ENCODE measurements at regions not wholly inside any gene's neighbourhood (a gene's known extent, or its start where the extent isn't known, plus 50 kb on each side); places are given as distances from the start of the nearest gene placed in this dataset.

GRCh38 chr12:87169010-87169409 lies 860.2 kb downstream of the C12orf50 start:
- H3K9ac ChIP-seq (ENCODE audit: low read length) = no peak overlapping the region
- H3K4me3 ChIP-seq (ENCODE audit: insufficient read depth, low read depth, low read length) = no peak overlapping the region
- H3K36me3 ChIP-seq (ENCODE audit: insufficient read depth, low read length) = no peaks in the 10 kb centered on the region
- no peaks in the 10 kb centered on the region for H3K27me3 ChIP-seq (ENCODE audit: insufficient read depth, low read length)
- peaks cover 7% of the 10 kb centered on the region for H3K9me3 ChIP-seq (ENCODE audit: insufficient read depth, low read depth, low read length)
- no peak overlapping the region for H3K27ac ChIP-seq (ENCODE audit: low read depth, low read length)
- Mint-ChIP-seq H3K4me1 (ENCODE audit: low read depth, unreplicated experiment) (no peaks in the 10 kb centered on the region), H3K36me3 (ENCODE audit: low read depth, unreplicated experiment) (peaks cover 2% of the 10 kb centered on the region), H3K27ac (ENCODE audit: unreplicated experiment) (no peak overlapping the region), H3K4me3 (ENCODE audit: unreplicated experiment) (no peak overlapping the region), H3K9me3 (ENCODE audit: unreplicated experiment) (peaks cover 16% of the 10 kb centered on the region), H3K27me3 (ENCODE audit: low read depth, unreplicated experiment) (no peaks in the 10 kb centered on the region)
- TF ChIP-seq EZH2 (IDR thresholded peaks at IDR 0.05; ENCODE audit: insufficient read depth, low read length) (no peak), CTCF (IDR thresholded peaks at IDR 0.05; ENCODE audit: insufficient read depth, low read depth, low read length) (no peak)
- no peak overlapping the region for H3K4me2 ChIP-seq (ENCODE audit: low read length)
- H3K79me2 ChIP-seq (ENCODE audit: insufficient read depth, low read length) = no peaks in the 10 kb centered on the region
- FAIRE-seq (no peak), DNase-seq (ENCODE audit: low read depth) (no peak)
- no peaks in the 10 kb centered on the region for H3K4me1 ChIP-seq (ENCODE audit: insufficient read depth, low read length)
- H2AFZ ChIP-seq (ENCODE audit: low read depth, low read length) = no peak overlapping the region
- no peaks in the 10 kb centered on the region for H4K20me1 ChIP-seq (ENCODE audit: insufficient read depth, low read length)

- no peak overlapping the region for H3K4me3 Mint-ChIP-seq (ENCODE audit: unreplicated experiment)
- Histone ChIP-seq H3K4me3 (ENCODE audit: insufficient read depth, low read depth, low read length) (no peak overlapping the region), H3K4me2 (ENCODE audit: low read length) (no peak overlapping the region), H3K9ac (ENCODE audit: low read length) (no peak overlapping the region), H3K27ac (ENCODE audit: low read depth, low read length) (no peak overlapping the region), H3K27me3 (ENCODE audit: insufficient read depth, low read length) (no peaks in the 10 kb centered on the region), H3K79me2 (ENCODE audit: insufficient read depth, low read length) (no peaks in the 10 kb centered on the region), H4K20me1 (ENCODE audit: insufficient read depth, low read length) (no peaks in the 10 kb centered on the region), H3K36me3 (ENCODE audit: insufficient read depth, low read length) (no peaks in the 10 kb centered on the region), H2AFZ (ENCODE audit: low read depth, low read length) (no peak overlapping the region), H3K9me3 (ENCODE audit: insufficient read depth, low read depth, low read length) (peaks cover 7% of the 10 kb centered on the region), H3K4me1 (ENCODE audit: insufficient read depth, low read length) (no peaks in the 10 kb centered on the region)
- H3K4me1 Mint-ChIP-seq (ENCODE audit: low read depth, unreplicated experiment) = no peaks in the 10 kb centered on the region
- no peaks in the 10 kb centered on the region for H3K27me3 Mint-ChIP-seq (ENCODE audit: low read depth, unreplicated experiment)
- H3K36me3 Mint-ChIP-seq (ENCODE audit: low read depth, unreplicated experiment) = peaks cover 2% of the 10 kb centered on the region
- TF ChIP-seq CTCF (IDR thresholded peaks at IDR 0.05; ENCODE audit: insufficient read depth, low read depth, low read length) = no peak
- FAIRE-seq (no peak), DNase-seq (ENCODE audit: low read depth) (no peak)
- H3K9me3 Mint-ChIP-seq (ENCODE audit: unreplicated experiment) = peaks cover 18% of the 10 kb centered on the region
- H3K27ac Mint-ChIP-seq (ENCODE audit: unreplicated experiment) = no peak overlapping the region
Measured at GRCh38 chr12:87165733-87166375, 863.3 kb downstream of the C12orf50 start.

- no peaks in the 10 kb centered on the region for H3K4me1 Mint-ChIP-seq (ENCODE audit: low read depth, unreplicated experiment)
- H3K36me3 Mint-ChIP-seq (ENCODE audit: low read depth, unreplicated experiment) = no peaks in the 10 kb centered on the region
- no peaks in the 10 kb centered on the region for H3K4me1 ChIP-seq (ENCODE audit: insufficient read depth, low read length)
- H4K20me1 ChIP-seq (ENCODE audit: insufficient read depth, low read length) = no peaks in the 10 kb centered on the region
- no peak overlapping the region for H3K4me2 ChIP-seq (ENCODE audit: low read length)
- no peaks in the 10 kb centered on the region for H3K36me3 ChIP-seq (ENCODE audit: insufficient read depth, low read length)
- no peak overlapping the region for H3K4me3 Mint-ChIP-seq (ENCODE audit: unreplicated experiment)
- no peaks in the 10 kb centered on the region for H3K27me3 ChIP-seq (ENCODE audit: insufficient read depth, low read length)
- H3K4me3 ChIP-seq (ENCODE audit: insufficient read depth, low read depth, low read length) = no peak overlapping the region
- no peaks in the 10 kb centered on the region for H3K27me3 Mint-ChIP-seq (ENCODE audit: low read depth, unreplicated experiment)
- no peak overlapping the region for H3K27ac ChIP-seq (ENCODE audit: low read depth, low read length)
- H3K27ac Mint-ChIP-seq (ENCODE audit: unreplicated experiment) = no peak overlapping the region
- peaks cover 7% of the 10 kb centered on the region for H3K9me3 ChIP-seq (ENCODE audit: insufficient read depth, low read depth, low read length)
- no peaks in the 10 kb centered on the region for H3K79me2 ChIP-seq (ENCODE audit: insufficient read depth, low read length)
- H2AFZ ChIP-seq (ENCODE audit: low read depth, low read length) = no peak overlapping the region
- no peak for FAIRE-seq
- TF ChIP-seq EZH2 (IDR thresholded peaks at IDR 0.05; ENCODE audit: insufficient read depth, low read length) (no peak), CTCF (IDR thresholded peaks at IDR 0.05; ENCODE audit: insufficient read depth, low read depth, low read length) (no peak)
- no peak overlapping the region for H3K9ac ChIP-seq (ENCODE audit: low read length)
- DNase-seq (ENCODE audit: low read depth) = no peak
- H3K9me3 Mint-ChIP-seq (ENCODE audit: unreplicated experiment) = peaks cover 18% of the 10 kb centered on the region
Measured at GRCh38 chr12:87163122-87163521, 866.1 kb downstream of the C12orf50 start.

All from astrocyte (in vitro differentiated cells and primary cell).